CD14-positive monocyte (primary cell): ENCODE measurements at regions not wholly inside any gene's neighbourhood (a gene's known extent, or its start where the extent isn't known, plus 50 kb on each side); places are given as distances from the start of the nearest gene placed in this dataset.

Source experiments
- DNase-seq, 3 donors: peaks; one replicate each; pipeline ENCODE4 v3.0.0-alpha.2; 2011 to 2022
- H2AFZ ChIP-seq: 2 replicates; pipeline ENCODE4 v1.6.0; 2012; ENCODE audit warnings: mild to moderate bottlenecking, low read depth, low read length, inconsistent platforms; ENCODE audit not compliant: insufficient read depth, poor library complexity, severe bottlenecking
- H3K27ac ChIP-seq, 2 donors: 1 replicate in 1 of 2; 2 replicates in 1 of 2; pipeline ENCODE4 v1.5.1; 2012 to 2013; ENCODE audit warnings: low read length in 2 of 2, control low read depth in 1 of 2, inconsistent platforms in 1 of 2, low read depth in 1 of 2, mild to moderate bottlenecking in 1 of 2
- H3K27me3 ChIP-seq, 2 donors: one replicate each; pipeline versions ENCODE4 v1.6.0 to v1.6.1; 2011 to 2013; ENCODE audit warnings: low read length in 2 of 2; ENCODE audit not compliant: control insufficient read depth in 2 of 2, insufficient read depth in 2 of 2
- H3K36me3 ChIP-seq, 2 donors: replicated peaks in 1 of 2; 1 replicate in 1 of 2; 2 replicates in 1 of 2; pipeline versions ENCODE4 v1.5.1 to v1.6.1; 2012 to 2013; ENCODE audit warnings: low read length in 2 of 2, control low read depth in 1 of 2, inconsistent platforms in 1 of 2, mild to moderate bottlenecking in 1 of 2; ENCODE audit not compliant: insufficient read depth in 2 of 2, control insufficient read depth in 1 of 2
- H3K4me1 ChIP-seq, 2 donors: 1 replicate in 1 of 2; 2 replicates in 1 of 2; pipeline versions ENCODE4 v1.5.1 to v1.6.1; 2012 to 2013; ENCODE audit warnings: low read length in 2 of 2, control low read depth in 1 of 2, inconsistent platforms in 1 of 2, mild to moderate bottlenecking in 1 of 2, moderate library complexity in 1 of 2; ENCODE audit not compliant: insufficient read depth in 2 of 2, control insufficient read depth in 1 of 2
- H3K4me2 ChIP-seq: replicated peaks from 2 replicates; pipeline ENCODE3; 2012; ENCODE audit warnings: low read length, moderate library complexity, mild to moderate bottlenecking; ENCODE audit not compliant: poor library complexity, severe bottlenecking; ENCODE audit errors: extremely low read depth
- H3K4me3 ChIP-seq, 3 experiments: fragments of 200-600 bp in 1 of 3; sonication (generic) in 1 of 3; replicated peaks in 1 of 3; 1 replicate in 2 of 3; 2 replicates in 1 of 3; pipeline ENCODE4 v1.5.1; 2011 to 2013; ENCODE audit warnings: low read length in 3 of 3, mild to moderate bottlenecking in 3 of 3, control low read depth in 2 of 3, low read depth in 2 of 3, inconsistent platforms in 1 of 3, moderate library complexity in 1 of 3
- H3K79me2 ChIP-seq: 2 replicates; pipeline ENCODE4 v1.6.0; 2012; ENCODE audit warnings: mild to moderate bottlenecking, control low read depth, inconsistent platforms, low read length, moderate library complexity; ENCODE audit not compliant: insufficient read depth
- H3K9ac ChIP-seq: 2 replicates; pipeline ENCODE4 v1.6.0; 2017; ENCODE audit warnings: low read length, mild to moderate bottlenecking; ENCODE audit not compliant: insufficient read depth, poor library complexity, severe bottlenecking
- H3K9me3 ChIP-seq, 2 donors: replicated peaks in 1 of 2; 1 replicate in 1 of 2; 2 replicates in 1 of 2; pipeline versions ENCODE4 v1.5.1 to v1.6.1; 2012 to 2013; ENCODE audit warnings: low read length in 2 of 2, control low read depth in 1 of 2; ENCODE audit not compliant: control insufficient read depth in 1 of 2, insufficient read depth in 1 of 2
- H4K20me1 ChIP-seq: 2 replicates; pipeline ENCODE4 v1.6.0; 2012; ENCODE audit warnings: mild to moderate bottlenecking, low read length, control low read depth, moderate library complexity; ENCODE audit not compliant: insufficient read depth
- H3K27ac Mint-ChIP-seq, 7 donors: one replicate each; pipeline ENCODE4 v1.8.0; 2020; ENCODE audit warnings: mild to moderate bottlenecking in 7 of 7, mixed read lengths in 7 of 7, moderate library complexity in 6 of 7, inconsistent platforms in 2 of 7
- H3K27me3 Mint-ChIP-seq, 3 donors: one replicate each; pipeline ENCODE4 v1.8.0; 2021 to 2022; ENCODE audit warnings: low read depth in 3 of 3, mild to moderate bottlenecking in 3 of 3, mixed read lengths in 3 of 3, moderate library complexity in 3 of 3, inconsistent platforms in 1 of 3
- H3K36me3 Mint-ChIP-seq, 2 donors: one replicate each; pipeline ENCODE4 v1.8.0; 2020; ENCODE audit warnings: mixed read lengths in 2 of 2, inconsistent platforms in 1 of 2, mild to moderate bottlenecking in 1 of 2
- H3K4me1 Mint-ChIP-seq: one replicate; pipeline ENCODE4 v1.8.0; 2020; ENCODE audit warnings: mild to moderate bottlenecking, mixed read lengths
- H3K4me3 Mint-ChIP-seq, 2 donors: one replicate each; pipeline ENCODE4 v1.8.0; 2020; ENCODE audit warnings: mild to moderate bottlenecking in 2 of 2, mixed read lengths in 2 of 2, moderate library complexity in 1 of 2
- H3K9me3 Mint-ChIP-seq, 7 donors: one replicate each; pipeline ENCODE4 v1.8.0; 2020 to 2022; ENCODE audit warnings: mixed read lengths in 7 of 7, mild to moderate bottlenecking in 6 of 7, moderate library complexity in 6 of 7, inconsistent platforms in 2 of 7
- WGBS: methylation state at CpG from one replicate; pipeline ENCODE4 v1.1.5; 2013; ENCODE audit warnings: missing lambda C conversion rate; ENCODE audit not compliant: insufficient coverage; 5-methylcytosine and 5-hydroxymethylcytosine counted together
- intact Hi-C, 2 donors: fragments of 100-400 bp; cut with micrococcal nuclease; formaldehyde crosslinking; loops; one replicate each; pipeline versions ENCODE4 v1.15.0 to v1.15.1; 2023
- TF ChIP-seq, protein P1 (sequence below): fragments of 200-600 bp; IDR thresholded peaks from one replicate; pipeline ENCODE4 v1.8.0; 2022; ENCODE audit warnings: antibody characterized with exemption, mild to moderate bottlenecking

DNA sequence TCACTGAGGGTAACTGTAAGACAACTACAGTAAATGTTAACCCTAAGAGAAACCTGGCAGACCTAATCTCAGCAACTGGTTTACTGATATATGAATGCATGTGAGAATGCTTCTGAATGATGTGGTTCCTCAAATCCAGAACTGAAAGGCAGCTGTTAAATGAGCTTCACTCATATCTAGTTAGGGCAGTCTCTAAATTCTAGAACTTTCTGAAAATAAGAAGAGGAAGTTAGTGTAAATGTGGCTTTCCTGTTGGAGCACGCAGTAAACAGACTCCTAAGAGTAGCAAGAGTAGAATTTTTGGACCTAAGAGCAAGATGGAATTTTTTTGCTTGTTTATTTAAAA, 117.9 kb upstream of the KCNN2 start:
- H3K9ac ChIP-seq = no peak overlapping the region
- H3K9me3 ChIP-seq = no peaks in the 10 kb centered on the region
- H3K27me3 Mint-ChIP-seq = no peaks in the 10 kb centered on the region
- no peaks in the 10 kb centered on the region for H3K36me3 Mint-ChIP-seq
- H3K4me1 Mint-ChIP-seq = no peaks in the 10 kb centered on the region
- no peak for DNase-seq
- H3K4me3 ChIP-seq = no peak overlapping the region
- WGBS = 0% methylated on average over 1 of the region's 1 CpG
- intact Hi-C loops = no loop called here
- H4K20me1 ChIP-seq = no peaks in the 10 kb centered on the region
- no peaks in the 10 kb centered on the region for H3K27me3 ChIP-seq
- H3K27ac Mint-ChIP-seq = no peak overlapping the region
- no peak overlapping the region for H3K4me3 Mint-ChIP-seq
- no peak overlapping the region for H3K27ac ChIP-seq
- H3K36me3 ChIP-seq = no peaks in the 10 kb centered on the region
- no peaks in the 10 kb centered on the region for H3K4me1 ChIP-seq
- H2AFZ ChIP-seq = no peak overlapping the region
- TF ChIP-seq, protein P1, sequence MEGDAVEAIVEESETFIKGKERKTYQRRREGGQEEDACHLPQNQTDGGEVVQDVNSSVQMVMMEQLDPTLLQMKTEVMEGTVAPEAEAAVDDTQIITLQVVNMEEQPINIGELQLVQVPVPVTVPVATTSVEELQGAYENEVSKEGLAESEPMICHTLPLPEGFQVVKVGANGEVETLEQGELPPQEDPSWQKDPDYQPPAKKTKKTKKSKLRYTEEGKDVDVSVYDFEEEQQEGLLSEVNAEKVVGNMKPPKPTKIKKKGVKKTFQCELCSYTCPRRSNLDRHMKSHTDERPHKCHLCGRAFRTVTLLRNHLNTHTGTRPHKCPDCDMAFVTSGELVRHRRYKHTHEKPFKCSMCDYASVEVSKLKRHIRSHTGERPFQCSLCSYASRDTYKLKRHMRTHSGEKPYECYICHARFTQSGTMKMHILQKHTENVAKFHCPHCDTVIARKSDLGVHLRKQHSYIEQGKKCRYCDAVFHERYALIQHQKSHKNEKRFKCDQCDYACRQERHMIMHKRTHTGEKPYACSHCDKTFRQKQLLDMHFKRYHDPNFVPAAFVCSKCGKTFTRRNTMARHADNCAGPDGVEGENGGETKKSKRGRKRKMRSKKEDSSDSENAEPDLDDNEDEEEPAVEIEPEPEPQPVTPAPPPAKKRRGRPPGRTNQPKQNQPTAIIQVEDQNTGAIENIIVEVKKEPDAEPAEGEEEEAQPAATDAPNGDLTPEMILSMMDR = no peak
- peaks cover 0 to 5% (median 0%) of the 10 kb centered on the region in 7 donors for H3K9me3 Mint-ChIP-seq
- H3K4me2 ChIP-seq = no peak overlapping the region
- H3K79me2 ChIP-seq = no peaks in the 10 kb centered on the region

DNA sequence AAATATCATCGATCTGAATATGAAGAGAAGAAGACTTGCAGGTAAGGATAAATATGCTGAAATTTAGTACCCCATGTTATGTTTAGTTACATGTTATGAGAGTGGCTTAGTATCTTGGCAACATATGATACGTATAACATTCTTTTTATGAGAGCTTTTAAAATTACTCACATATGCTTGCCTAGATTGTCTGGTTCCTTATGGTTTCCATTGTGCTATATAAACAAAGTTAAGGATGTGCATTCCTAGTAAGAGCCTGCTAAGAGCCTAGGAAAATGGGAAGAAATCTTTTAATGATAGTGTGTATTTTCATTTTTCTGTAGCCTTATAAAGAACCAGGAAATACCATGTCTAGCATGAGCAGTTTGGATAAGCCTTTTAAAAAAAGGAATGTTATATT, 112.0 kb upstream of the KCNN2 start:
- no CpG with 5 or more reads among the region's 2 CpGs for WGBS
- Histone ChIP-seq H3K4me2 (no peak overlapping the region), H3K79me2 (no peaks in the 10 kb centered on the region), H3K27me3 (no peaks in the 10 kb centered on the region), H3K36me3 (no peaks in the 10 kb centered on the region), H3K9me3 (no peaks in the 10 kb centered on the region), H3K9ac (no peak overlapping the region), H3K4me3 (no peak overlapping the region), H2AFZ (no peak overlapping the region), H4K20me1 (no peaks in the 10 kb centered on the region), H3K4me1 (no peaks in the 10 kb centered on the region), H3K27ac (no peak overlapping the region)
- TF ChIP-seq, protein P1 = no peak
- no peak for DNase-seq
- Mint-ChIP-seq H3K4me3 (no peak overlapping the region), H3K27me3 (no peaks in the 10 kb centered on the region), H3K36me3 (no peaks in the 10 kb centered on the region), H3K9me3 (peaks cover 0 to 8% (median 1%) of the 10 kb centered on the region in 7 donors), H3K27ac (no peak overlapping the region), H3K4me1 (no peaks in the 10 kb centered on the region)
- intact Hi-C loops = no loop called here
